22Rv1 (cell line): ENCODE measurements at regions not wholly inside any gene's neighbourhood (a gene's known extent, or its start where the extent isn't known, plus 50 kb on each side); places are given as distances from the start of the nearest gene placed in this dataset.

ENCODE experiments used
- ZFX ChIP-seq: fragments of 450-650 bp; IDR thresholded peaks from 2 replicates; pipeline ENCODE4 v1.6.1; 2017; ENCODE audit warnings: antibody characterized with exemption, borderline replicate concordance
- TF ChIP-seq, protein P1 (sequence below): fragments of 450-650 bp; IDR thresholded peaks from 2 replicates; pipeline ENCODE4 v1.5.1; 2017; ENCODE audit warnings: mild to moderate bottlenecking

- TF ChIP-seq, protein P1, sequence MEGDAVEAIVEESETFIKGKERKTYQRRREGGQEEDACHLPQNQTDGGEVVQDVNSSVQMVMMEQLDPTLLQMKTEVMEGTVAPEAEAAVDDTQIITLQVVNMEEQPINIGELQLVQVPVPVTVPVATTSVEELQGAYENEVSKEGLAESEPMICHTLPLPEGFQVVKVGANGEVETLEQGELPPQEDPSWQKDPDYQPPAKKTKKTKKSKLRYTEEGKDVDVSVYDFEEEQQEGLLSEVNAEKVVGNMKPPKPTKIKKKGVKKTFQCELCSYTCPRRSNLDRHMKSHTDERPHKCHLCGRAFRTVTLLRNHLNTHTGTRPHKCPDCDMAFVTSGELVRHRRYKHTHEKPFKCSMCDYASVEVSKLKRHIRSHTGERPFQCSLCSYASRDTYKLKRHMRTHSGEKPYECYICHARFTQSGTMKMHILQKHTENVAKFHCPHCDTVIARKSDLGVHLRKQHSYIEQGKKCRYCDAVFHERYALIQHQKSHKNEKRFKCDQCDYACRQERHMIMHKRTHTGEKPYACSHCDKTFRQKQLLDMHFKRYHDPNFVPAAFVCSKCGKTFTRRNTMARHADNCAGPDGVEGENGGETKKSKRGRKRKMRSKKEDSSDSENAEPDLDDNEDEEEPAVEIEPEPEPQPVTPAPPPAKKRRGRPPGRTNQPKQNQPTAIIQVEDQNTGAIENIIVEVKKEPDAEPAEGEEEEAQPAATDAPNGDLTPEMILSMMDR: no peak
- TF ChIP-seq ZFX: no peak
Observed at GRCh38 chr13:100980171-100980570, 305.6 kb upstream of the TMTC4 start.
